Lung (tissue), 11 donors: ENCODE measurements at regions not wholly inside any gene's neighbourhood (a gene's known extent, or its start where the extent isn't known, plus 50 kb on each side); places are given as distances from the start of the nearest gene placed in this dataset.

Experiments used
- ATAC-seq: fragments of 200-7000 bp; cut with Tn5 transposase; one replicate; pipeline ENCODE4 v1.9.1; 2020; ENCODE audit warnings: moderate number of reproducible peaks; ENCODE audit not compliant: insufficient read depth, low FRiP score
- DNase-seq, 3 donors: peaks; one replicate each; pipeline ENCODE4 v3.0.0-alpha.2; 2013 to 2017
- H3K27ac ChIP-seq, 2 donors: one replicate each; pipeline ENCODE4 v1.5.1; 2013; ENCODE audit warnings: mild to moderate bottlenecking in 2 of 2, moderate library complexity in 2 of 2, control low read depth in 1 of 2, inconsistent platforms in 1 of 2, low read depth in 1 of 2, low read length in 1 of 2
- H3K27me3 ChIP-seq, 3 donors: one replicate each; pipeline ENCODE4 v1.5.1; 2013; ENCODE audit warnings: low read length in 2 of 3; ENCODE audit not compliant: control insufficient read depth in 3 of 3, insufficient read depth in 3 of 3
- H3K36me3 ChIP-seq, 4 donors: one replicate each; pipeline ENCODE4 v1.5.1; 2013; ENCODE audit warnings: low read length in 4 of 4, mild to moderate bottlenecking in 1 of 4, moderate library complexity in 1 of 4; ENCODE audit not compliant: control insufficient read depth in 4 of 4, insufficient read depth in 4 of 4
- H3K4me1 ChIP-seq, 5 donors: one replicate each; pipeline ENCODE4 v1.5.1; 2013; ENCODE audit warnings: low read length in 5 of 5, mild to moderate bottlenecking in 2 of 5, moderate library complexity in 1 of 5; ENCODE audit not compliant: control insufficient read depth in 5 of 5, insufficient read depth in 5 of 5
- H3K4me3 ChIP-seq: one replicate; pipeline ENCODE4 v1.5.1; 2013; ENCODE audit warnings: mild to moderate bottlenecking, control low read depth, moderate library complexity
- H3K9ac ChIP-seq, 2 donors: one replicate each; pipeline ENCODE4 v1.5.1; 2013; ENCODE audit warnings: low read length in 2 of 2, control low read depth in 1 of 2; ENCODE audit not compliant: insufficient read depth in 1 of 2
- H3K9me3 ChIP-seq, 4 donors: one replicate each; pipeline ENCODE4 v1.5.1; 2013; ENCODE audit warnings: low read length in 3 of 4, mild to moderate bottlenecking in 1 of 4, moderate library complexity in 1 of 4; ENCODE audit not compliant: control insufficient read depth in 4 of 4, insufficient read depth in 3 of 4
- CTCF ChIP-seq: IDR thresholded peaks from 2 replicates; pipeline ENCODE4 v1.5.1; 2012; ENCODE audit warnings: mild to moderate bottlenecking; ENCODE audit errors: control extremely low read depth, extremely low read depth
- WGBS, 2 donors: extraction: QIAGEN DNeasy Blood & Tissue Kit; methylation state at CpG; one replicate each; pipeline ENCODE4 v1.1.7; 2013; 5-methylcytosine and 5-hydroxymethylcytosine counted together
- donor health status: control.
- donor health status: control.
- donor health status: Bipolar disorder and iron deficiency.
- donor health status: healthy.
- donor health status: DM: yes; HTN: yes; CAD: no.

DNA sequence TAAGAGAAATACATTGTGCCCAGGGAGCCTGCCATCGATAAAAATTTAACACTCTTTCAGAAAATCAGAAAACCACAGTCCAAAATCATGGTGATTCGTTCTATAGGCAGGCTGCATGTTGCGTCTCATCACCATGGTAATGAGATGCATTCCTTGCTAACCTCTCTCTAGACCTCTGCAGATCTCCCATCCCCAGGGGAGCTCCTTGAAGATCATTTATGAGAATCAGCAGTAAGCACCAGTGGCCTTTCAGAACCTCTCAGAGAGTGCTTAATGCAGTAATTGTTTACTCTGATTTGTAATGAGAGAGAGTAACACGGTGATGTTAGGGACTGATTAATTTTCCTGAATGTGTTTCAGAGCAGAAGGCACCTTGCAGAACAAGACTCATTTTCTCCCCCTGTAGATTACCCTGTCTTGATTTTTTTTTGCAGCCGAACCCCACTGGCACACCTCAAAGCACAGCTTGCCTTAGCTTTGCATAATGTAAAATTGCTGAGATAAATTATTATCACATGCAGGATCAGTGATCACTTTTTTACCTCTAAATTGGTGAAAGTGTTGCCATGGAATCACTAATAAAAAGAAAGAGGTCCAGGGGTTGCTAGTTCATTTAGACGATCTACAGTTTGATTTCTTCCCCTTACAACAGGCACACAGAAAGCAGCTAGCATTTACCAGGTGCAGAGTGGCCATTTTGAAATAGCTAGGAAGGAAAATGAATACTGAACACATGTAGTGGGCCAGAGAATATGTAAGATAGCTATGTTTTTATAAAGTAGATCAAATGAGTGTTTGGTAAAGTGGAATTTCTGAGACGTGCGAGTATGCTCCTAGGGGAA lies 98.9 kb upstream of the CHL1 start:
- 71 to 74% methylated on average over 8 of the region's 8 CpGs for WGBS, 2 donors
- no peak for ATAC-seq
- Histone ChIP-seq H3K36me3 (no peaks in the 10 kb centered on the region), H3K9ac (no peak overlapping the region), H3K4me1 (no peaks in the 10 kb centered on the region), H3K9me3 (no peaks in the 10 kb centered on the region), H3K27ac (no peak overlapping the region), H3K4me3 (no peak overlapping the region), H3K27me3 (peaks cover 0 to 3% (median 0%) of the 10 kb centered on the region in 3 donors)
- DNase-seq = no peak
- no peak for TF ChIP-seq CTCF

DNA sequence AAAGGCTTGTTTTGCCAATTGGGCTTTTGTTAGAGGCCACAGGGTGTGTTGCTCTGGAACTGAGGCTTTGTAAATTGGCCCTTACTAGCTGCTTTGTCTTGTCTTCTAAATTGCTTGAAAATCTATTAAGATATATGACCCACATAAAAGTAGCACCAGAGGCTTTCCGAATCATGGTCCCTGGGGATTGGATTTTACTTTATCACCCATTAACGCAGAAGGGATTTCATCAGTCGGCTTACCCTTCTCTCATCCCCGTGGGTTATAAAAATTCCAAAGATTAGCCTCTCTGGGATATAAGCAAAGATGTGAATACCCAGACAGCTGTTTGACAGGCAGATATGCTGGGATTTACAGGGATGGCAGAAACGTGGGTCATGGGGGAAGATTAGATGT lies 98.3 kb upstream of the CHL1 start:
- Histone ChIP-seq H3K9me3 (no peaks in the 10 kb centered on the region), H3K4me1 (no peaks in the 10 kb centered on the region), H3K36me3 (no peaks in the 10 kb centered on the region), H3K27ac (no peak overlapping the region), H3K9ac (no peak overlapping the region), H3K27me3 (peaks cover 0 to 3% (median 0%) of the 10 kb centered on the region in 3 donors), H3K4me3 (no peak overlapping the region)
- TF ChIP-seq CTCF = no peak
- 63 to 67% methylated on average over 5 of the region's 5 CpGs for WGBS, 2 donors
- ATAC-seq (no peak), DNase-seq (no peak)

DNA sequence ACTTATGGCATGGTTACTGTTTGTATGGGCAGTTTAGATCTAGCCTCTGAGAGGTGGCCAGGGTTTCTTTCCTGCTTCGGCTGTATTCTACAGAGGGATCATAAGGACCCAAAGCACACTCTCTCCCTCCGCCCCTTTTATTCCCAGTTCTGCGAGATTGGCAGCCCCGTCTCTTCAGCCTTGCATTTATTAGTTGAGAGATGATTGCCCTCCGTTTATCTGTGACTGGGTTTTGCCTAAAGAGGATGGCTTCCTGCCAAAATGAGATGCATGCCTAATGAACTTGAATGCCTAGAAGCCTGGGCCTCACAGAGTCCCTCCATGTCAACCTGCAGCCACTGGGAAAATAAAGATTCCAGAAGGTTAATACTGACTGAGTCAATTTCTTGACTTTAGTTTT lies 97.1 kb upstream of the CHL1 start:
- Histone ChIP-seq H3K4me3 (no peak overlapping the region), H3K27me3 (peaks cover 0 to 3% (median 0%) of the 10 kb centered on the region in 3 donors), H3K9me3 (no peaks in the 10 kb centered on the region), H3K36me3 (no peaks in the 10 kb centered on the region), H3K9ac (no peak overlapping the region), H3K4me1 (no peaks in the 10 kb centered on the region), H3K27ac (no peak overlapping the region)
- 61 to 69% methylated on average over 5 of the region's 5 CpGs for WGBS, 2 donors
- DNase-seq = peak in 2 of 3 donors; percentile 23 to 28
- TF ChIP-seq CTCF = no peak
- ATAC-seq = no peak

- Histone ChIP-seq H3K36me3 (no peaks in the 10 kb centered on the region), H3K4me1 (no peaks in the 10 kb centered on the region), H3K27ac (no peak overlapping the region), H3K4me3 (no peak overlapping the region), H3K9me3 (no peaks in the 10 kb centered on the region), H3K27me3 (peaks cover 0 to 3% (median 0%) of the 10 kb centered on the region in 3 donors), H3K9ac (no peak overlapping the region)
- no peak for TF ChIP-seq CTCF
- peak in 1 of 3 donors; percentile 6 for DNase-seq
- ATAC-seq = no peak
- 68 to 78% methylated on average over 4 of the region's 4 CpGs for WGBS, 2 donors
Observed at GRCh38 chr3:102484-102883, 94.1 kb upstream of the CHL1 start.
